GM12865 (cell line): ENCODE measurements at regions not wholly inside any gene's neighbourhood (a gene's known extent, or its start where the extent isn't known, plus 50 kb on each side); places are given as distances from the start of the nearest gene placed in this dataset.

Experiments used
- DNase-seq: peaks from one replicate; pipeline ENCODE4 v3.0.0; 2010; ENCODE audit warnings: low read depth
- H3K4me3 ChIP-seq: 2 replicates; pipeline ENCODE4 v1.5.1; 2011; ENCODE audit warnings: mild to moderate bottlenecking, low read depth, low read length, control low read depth
- CTCF ChIP-seq: IDR thresholded peaks from 2 replicates; pipeline ENCODE4 v1.5.1; 2011; ENCODE audit warnings: low read length, control low read depth, low read depth, inconsistent platforms; ENCODE audit not compliant: insufficient read depth; ENCODE audit errors: missing control alignments

GRCh38 chr11:10922892-10923291 is 65.0 kb upstream of the ZBED5 start:
- H3K4me3 ChIP-seq = no peak overlapping the region
- no peak for DNase-seq
- no peak for TF ChIP-seq CTCF

- H3K4me3 ChIP-seq = no peak overlapping the region
- DNase-seq = no peak
- no peak for TF ChIP-seq CTCF
These were observed 63.0 kb upstream of the ZBED5 start for GRCh38 chr11:10920875-10921274.

- no peak for DNase-seq
These were observed 62.4 kb upstream of the ZBED5 start for GRCh38 chr11:10920205-10920604.

GRCh38 chr11:10918698-10919097 is 60.8 kb upstream of the ZBED5 start:
- TF ChIP-seq CTCF = no peak
- DNase-seq = no peak

More at GRCh38 chr11:10920205-10920604, 62.4 kb upstream of the ZBED5 start:
- no peak for TF ChIP-seq CTCF
- no peak overlapping the region for H3K4me3 ChIP-seq

GRCh38 chr11:10918275-10918674 is 60.4 kb upstream of the ZBED5 start:
- no peak for TF ChIP-seq CTCF
- no peak for DNase-seq
- H3K4me3 ChIP-seq = no peak overlapping the region

More at GRCh38 chr11:10918698-10919097, 60.8 kb upstream of the ZBED5 start:
- no peak overlapping the region for H3K4me3 ChIP-seq

- TF ChIP-seq CTCF = no peak
- H3K4me3 ChIP-seq = no peak overlapping the region
- no peak for DNase-seq
These were observed 59.9 kb upstream of the ZBED5 start for GRCh38 chr11:10917802-10918201.

GRCh38 chr11:10916665-10917064 is 58.8 kb upstream of the ZBED5 start:
- no peak for DNase-seq
- no peak for TF ChIP-seq CTCF
- no peak overlapping the region for H3K4me3 ChIP-seq
